GM23338 (cell line): ENCODE measurements at regions not wholly inside any gene's neighbourhood (a gene's known extent, or its start where the extent isn't known, plus 50 kb on each side); places are given as distances from the start of the nearest gene placed in this dataset.

Source experiments
- CTCF ChIP-seq, 2 experiments: fragments of 200-600 bp in 1 of 2; sonication (generic) in 1 of 2; conservative IDR thresholded peaks; 2 replicates each; pipeline versions ENCODE4 v1.5.1 to v1.6.1; 2016 to 2017; ENCODE audit warnings: antibody characterized with exemption in 2 of 2, low read depth in 2 of 2, mild to moderate bottlenecking in 2 of 2, moderate library complexity in 1 of 2
- ETS1 ChIP-seq: IDR thresholded peaks from 2 replicates; pipeline ENCODE4 v1.6.1; 2016; ENCODE audit warnings: antibody characterized with exemption
- EZH2 ChIP-seq: fragments of 200-600 bp; sonication (generic); IDR thresholded peaks from one replicate; pipeline ENCODE4 v1.8.0; 2017; ENCODE audit warnings: antibody characterized with exemption, mild to moderate bottlenecking, low read depth; ENCODE audit not compliant: unreplicated experiment
- EZH2phosphoT487 ChIP-seq: fragments of 200-600 bp; sonication (generic); IDR thresholded peaks from one replicate; pipeline ENCODE4 v1.8.1; 2018; ENCODE audit warnings: antibody characterized with exemption; ENCODE audit not compliant: unreplicated experiment
- JUNB ChIP-seq: IDR thresholded peaks from one replicate; pipeline ENCODE4 v1.6.1; 2016; ENCODE audit warnings: antibody characterized with exemption; ENCODE audit not compliant: unreplicated experiment
- POLR2AphosphoS5 ChIP-seq: IDR thresholded peaks from 2 replicates; pipeline ENCODE4 v1.6.1; 2016; ENCODE audit warnings: antibody characterized with exemption, low read depth
- REST ChIP-seq: IDR thresholded peaks from one replicate; pipeline ENCODE4 v1.6.1; 2018; ENCODE audit warnings: antibody characterized with exemption; ENCODE audit not compliant: unreplicated experiment
- STAT1 ChIP-seq: IDR thresholded peaks from one replicate; pipeline ENCODE4 v1.6.1; 2016; ENCODE audit warnings: antibody characterized with exemption; ENCODE audit not compliant: unreplicated experiment

GRCh38 chr18:66377291-66377690 is 226.6 kb downstream of the CDH19 start:
- TF ChIP-seq CTCF (conservative IDR thresholded peaks at IDR 0.05; ENCODE audit: low read depth in 2 of 2): no peak
- no peak for TF ChIP-seq EZH2
- no peak for TF ChIP-seq POLR2AphosphoS5
- no peak for TF ChIP-seq EZH2phosphoT487
- TF ChIP-seq STAT1: no peak
- no peak for TF ChIP-seq ETS1
- TF ChIP-seq REST: no peak
- TF ChIP-seq JUNB: no peak
